ENCODE measurements at regions not wholly inside any gene's neighbourhood (a gene's known extent, or its start where the extent isn't known, plus 50 kb on each side); places are given as distances from the start of the nearest gene placed in this dataset.

DNA sequence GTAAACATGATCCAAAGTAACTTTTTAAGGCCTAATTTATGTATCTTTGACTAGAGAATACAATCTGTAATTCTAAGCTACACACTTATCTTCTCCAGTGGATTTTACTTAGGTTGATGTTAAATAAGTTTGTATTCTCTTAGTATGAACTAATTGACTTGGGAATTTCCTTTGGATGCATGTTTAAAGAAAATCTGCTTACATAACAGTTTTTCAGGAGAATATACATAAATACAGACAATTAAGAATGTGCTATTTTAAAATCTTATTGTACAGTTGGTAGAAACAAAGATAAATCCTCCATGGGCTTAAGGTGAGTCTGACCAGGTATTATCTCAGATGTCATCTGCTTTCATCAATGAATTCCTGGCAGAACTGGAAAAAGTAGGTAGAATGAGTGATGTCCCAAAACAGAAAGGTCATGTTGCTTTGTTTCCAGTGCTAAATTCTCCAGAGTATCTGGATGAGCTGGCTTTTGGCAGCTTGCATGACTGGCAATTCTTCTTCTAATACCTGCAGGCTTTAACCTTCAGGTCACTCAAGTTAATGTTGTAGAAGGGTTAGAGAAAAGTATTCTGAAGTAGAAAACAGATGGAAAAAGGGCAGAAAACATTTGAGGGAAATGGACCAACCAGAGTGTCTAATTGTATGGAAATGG is 150.6 kb downstream of the MACIR start:
- TF ChIP-seq, protein P1, sequence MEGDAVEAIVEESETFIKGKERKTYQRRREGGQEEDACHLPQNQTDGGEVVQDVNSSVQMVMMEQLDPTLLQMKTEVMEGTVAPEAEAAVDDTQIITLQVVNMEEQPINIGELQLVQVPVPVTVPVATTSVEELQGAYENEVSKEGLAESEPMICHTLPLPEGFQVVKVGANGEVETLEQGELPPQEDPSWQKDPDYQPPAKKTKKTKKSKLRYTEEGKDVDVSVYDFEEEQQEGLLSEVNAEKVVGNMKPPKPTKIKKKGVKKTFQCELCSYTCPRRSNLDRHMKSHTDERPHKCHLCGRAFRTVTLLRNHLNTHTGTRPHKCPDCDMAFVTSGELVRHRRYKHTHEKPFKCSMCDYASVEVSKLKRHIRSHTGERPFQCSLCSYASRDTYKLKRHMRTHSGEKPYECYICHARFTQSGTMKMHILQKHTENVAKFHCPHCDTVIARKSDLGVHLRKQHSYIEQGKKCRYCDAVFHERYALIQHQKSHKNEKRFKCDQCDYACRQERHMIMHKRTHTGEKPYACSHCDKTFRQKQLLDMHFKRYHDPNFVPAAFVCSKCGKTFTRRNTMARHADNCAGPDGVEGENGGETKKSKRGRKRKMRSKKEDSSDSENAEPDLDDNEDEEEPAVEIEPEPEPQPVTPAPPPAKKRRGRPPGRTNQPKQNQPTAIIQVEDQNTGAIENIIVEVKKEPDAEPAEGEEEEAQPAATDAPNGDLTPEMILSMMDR (IDR thresholded peaks at IDR 0.05): no peak
- no peak for TF ChIP-seq POLR2A (IDR thresholded peaks at IDR 0.05)
